ENCODE measurements at regions not wholly inside any gene's neighbourhood (a gene's known extent, or its start where the extent isn't known, plus 50 kb on each side); places are given as distances from the start of the nearest gene placed in this dataset.

- DNase-seq (ENCODE audit: low spot score in 2 of 2): no peak
- Histone ChIP-seq H3K27ac (no peak overlapping the region), H3K27me3 (no peaks in the 10 kb centered on the region), H3K9me3 (no peaks in the 10 kb centered on the region), H3K4me1 (no peaks in the 10 kb centered on the region), H3K4me3 (no peak overlapping the region), H3K36me3 (no peaks in the 10 kb centered on the region)
- TF ChIP-seq POLR2A (IDR thresholded peaks at IDR 0.05): no peak
- TF ChIP-seq EP300 (IDR thresholded peaks at IDR 0.05): no peak
- TF ChIP-seq, protein P1, sequence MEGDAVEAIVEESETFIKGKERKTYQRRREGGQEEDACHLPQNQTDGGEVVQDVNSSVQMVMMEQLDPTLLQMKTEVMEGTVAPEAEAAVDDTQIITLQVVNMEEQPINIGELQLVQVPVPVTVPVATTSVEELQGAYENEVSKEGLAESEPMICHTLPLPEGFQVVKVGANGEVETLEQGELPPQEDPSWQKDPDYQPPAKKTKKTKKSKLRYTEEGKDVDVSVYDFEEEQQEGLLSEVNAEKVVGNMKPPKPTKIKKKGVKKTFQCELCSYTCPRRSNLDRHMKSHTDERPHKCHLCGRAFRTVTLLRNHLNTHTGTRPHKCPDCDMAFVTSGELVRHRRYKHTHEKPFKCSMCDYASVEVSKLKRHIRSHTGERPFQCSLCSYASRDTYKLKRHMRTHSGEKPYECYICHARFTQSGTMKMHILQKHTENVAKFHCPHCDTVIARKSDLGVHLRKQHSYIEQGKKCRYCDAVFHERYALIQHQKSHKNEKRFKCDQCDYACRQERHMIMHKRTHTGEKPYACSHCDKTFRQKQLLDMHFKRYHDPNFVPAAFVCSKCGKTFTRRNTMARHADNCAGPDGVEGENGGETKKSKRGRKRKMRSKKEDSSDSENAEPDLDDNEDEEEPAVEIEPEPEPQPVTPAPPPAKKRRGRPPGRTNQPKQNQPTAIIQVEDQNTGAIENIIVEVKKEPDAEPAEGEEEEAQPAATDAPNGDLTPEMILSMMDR (IDR thresholded peaks at IDR 0.05): no peak
- 46 to 50% methylated on average over 1 of the region's 1 CpG for WGBS, 2 donors
Measured at GRCh38 chr5:26601563-26601962, 436.8 kb downstream of the CDH9 start.

DNA sequence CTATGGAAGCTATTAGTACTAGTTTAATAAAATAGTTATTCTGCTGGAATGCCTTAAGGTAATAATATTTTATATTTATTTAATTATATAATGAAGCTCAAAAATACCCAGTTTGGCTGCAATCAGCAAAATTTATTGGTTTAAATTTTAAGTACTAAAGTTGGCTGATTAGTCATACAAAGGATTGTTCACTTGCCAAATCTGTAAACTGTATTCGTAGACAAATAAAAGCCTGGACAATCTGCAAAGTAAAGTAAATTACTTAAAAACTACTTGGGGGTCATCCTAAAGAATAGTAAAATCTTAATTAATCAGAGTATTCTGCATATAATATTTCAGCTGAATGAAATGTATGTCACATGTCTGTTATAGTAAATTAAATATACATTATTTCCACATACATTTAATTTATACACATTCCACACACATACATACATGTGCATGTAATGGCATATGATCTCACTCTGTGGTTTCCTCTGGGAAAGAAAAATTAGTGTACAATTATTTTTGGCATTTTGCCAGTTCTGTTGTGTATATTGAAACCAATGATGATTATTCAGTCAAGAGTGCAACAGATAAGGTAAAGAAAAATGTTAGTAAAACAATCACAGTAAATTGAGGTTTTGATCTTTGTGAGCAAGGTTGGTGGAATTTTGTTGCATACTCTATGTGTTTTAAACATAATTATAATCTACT lies 455.9 kb downstream of the CDH9 start:
- H3K4me1 ChIP-seq: no peaks in the 10 kb centered on the region
- no peak for DNase-seq (ENCODE audit: low spot score in 2 of 2)
- no peaks in the 10 kb centered on the region for H3K27me3 ChIP-seq
- no peak for TF ChIP-seq POLR2A (IDR thresholded peaks at IDR 0.05)
- no peak for TF ChIP-seq EP300 (IDR thresholded peaks at IDR 0.05)
- TF ChIP-seq, protein P1 (IDR thresholded peaks at IDR 0.05): no peak
- H3K9me3 ChIP-seq: no peaks in the 10 kb centered on the region
- 55 to 57% methylated on average over 1 of the region's 1 CpG for WGBS, 2 donors
- H3K4me3 ChIP-seq: no peak overlapping the region
- no peak overlapping the region for H3K27ac ChIP-seq
- H3K36me3 ChIP-seq: no peaks in the 10 kb centered on the region

- TF ChIP-seq, protein P1 (IDR thresholded peaks at IDR 0.05): no peak
- no peak for TF ChIP-seq POLR2A (IDR thresholded peaks at IDR 0.05)
- no peak for TF ChIP-seq EP300 (IDR thresholded peaks at IDR 0.05)
- WGBS, 2 donors: 71 to 84% methylated on average over 2 of the region's 2 CpGs
- H3K27me3 ChIP-seq: no peaks in the 10 kb centered on the region
Measured at GRCh38 chr5:26579712-26580111, 458.7 kb downstream of the CDH9 start.

DNA sequence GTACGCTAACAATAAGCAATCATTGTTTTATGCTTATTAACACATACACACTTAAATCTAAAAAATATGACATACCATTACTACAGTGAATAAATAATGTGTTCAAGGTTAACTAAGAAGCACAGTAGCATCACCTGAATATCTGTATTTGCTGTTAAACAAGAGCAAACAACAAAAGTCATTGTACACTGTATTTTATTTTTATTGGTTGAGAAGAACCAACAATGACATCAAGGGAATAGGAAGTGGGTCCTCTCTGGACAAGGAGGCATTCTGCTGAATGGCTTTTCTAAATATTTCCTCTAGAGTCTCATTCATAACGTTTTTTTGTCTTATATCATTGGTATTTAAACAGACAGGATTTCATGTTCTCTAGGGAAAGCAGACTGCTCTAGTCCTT lies 460.4 kb downstream of the CDH9 start:
- H3K4me1 ChIP-seq: no peaks in the 10 kb centered on the region
- no peak overlapping the region for H3K4me3 ChIP-seq

More at GRCh38 chr5:26579712-26580111, 458.7 kb downstream of the CDH9 start:
- H3K36me3 ChIP-seq: no peaks in the 10 kb centered on the region
- H3K4me1 ChIP-seq: no peaks in the 10 kb centered on the region
- no peak for DNase-seq (ENCODE audit: low spot score in 2 of 2)
- no peak overlapping the region for H3K4me3 ChIP-seq
- H3K27ac ChIP-seq: no peak overlapping the region
- no peaks in the 10 kb centered on the region for H3K9me3 ChIP-seq

DNA sequence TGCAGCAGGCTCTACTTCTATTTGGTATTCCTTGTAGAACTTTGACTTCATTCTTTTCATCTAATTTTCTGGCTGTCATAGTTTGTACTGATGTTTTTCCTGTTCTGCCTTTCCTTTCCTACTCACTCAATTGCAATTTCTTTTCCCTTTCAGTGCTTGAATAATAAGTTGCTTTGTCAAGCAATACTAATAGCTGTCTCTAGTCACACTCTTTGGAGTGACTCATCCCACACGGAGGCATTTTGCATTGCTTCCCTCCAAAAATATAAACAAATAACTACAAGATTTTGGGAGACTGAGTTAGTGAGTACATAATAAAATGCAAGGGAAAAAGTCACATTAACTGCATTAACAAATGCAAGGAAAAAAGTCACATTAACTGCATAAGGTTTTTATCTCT lies 465.9 kb downstream of the CDH9 start:
- no peak overlapping the region for H3K4me3 ChIP-seq
- no peaks in the 10 kb centered on the region for H3K9me3 ChIP-seq
- H3K36me3 ChIP-seq: no peaks in the 10 kb centered on the region
- H3K27me3 ChIP-seq: no peaks in the 10 kb centered on the region
- TF ChIP-seq, protein P1 (IDR thresholded peaks at IDR 0.05): no peak
- no peak for TF ChIP-seq EP300 (IDR thresholded peaks at IDR 0.05)
- TF ChIP-seq POLR2A (IDR thresholded peaks at IDR 0.05): no peak
- H3K4me1 ChIP-seq: no peaks in the 10 kb centered on the region
- no peak for DNase-seq (ENCODE audit: low spot score in 2 of 2)
- no peak overlapping the region for H3K27ac ChIP-seq
- WGBS, 2 donors: 24 to 32% methylated on average over 1 of the region's 1 CpG

More for the DNA sequence above, 460.4 kb downstream of the CDH9 start:
- Histone ChIP-seq H3K27ac (no peak overlapping the region), H3K27me3 (no peaks in the 10 kb centered on the region), H3K36me3 (no peaks in the 10 kb centered on the region), H3K9me3 (no peaks in the 10 kb centered on the region)
- DNase-seq (ENCODE audit: low spot score in 2 of 2): no peak
- WGBS, 2 donors: 44 to 49% methylated on average over 2 of the region's 2 CpGs
- TF ChIP-seq POLR2A (IDR thresholded peaks at IDR 0.05) (no peak), EP300 (IDR thresholded peaks at IDR 0.05) (no peak)
- TF ChIP-seq, protein P1 (IDR thresholded peaks at IDR 0.05): no peak

Measured in tibial nerve (tissue), 4 donors.